Fibroblast of lung (primary cell): ENCODE measurements at regions not wholly inside any gene's neighbourhood (a gene's known extent, or its start where the extent isn't known, plus 50 kb on each side); places are given as distances from the start of the nearest gene placed in this dataset.

Experiments used
- DNase-seq, 2 donors: peaks; one replicate each; pipeline versions ENCODE4 v3.0.0 to v3.0.0-alpha.2; 2010; ENCODE audit warnings: low read depth in 2 of 2
- H2AFZ ChIP-seq: 2 replicates; pipeline ENCODE4 v1.5.1; 2012; ENCODE audit warnings: low read length, control low read depth, inconsistent platforms
- H3K27ac ChIP-seq: 2 replicates; pipeline ENCODE4 v1.5.1; 2011; ENCODE audit warnings: low read length, control low read depth; ENCODE audit not compliant: insufficient read depth
- H3K27me3 ChIP-seq: 2 replicates; pipeline ENCODE4 v1.5.1; 2011; ENCODE audit warnings: mild to moderate bottlenecking, low read length; ENCODE audit not compliant: control insufficient read depth, insufficient read depth
- H3K36me3 ChIP-seq: 2 replicates; pipeline ENCODE4 v1.5.1; 2011; ENCODE audit warnings: low read length; ENCODE audit not compliant: control insufficient read depth, insufficient read depth
- H3K4me1 ChIP-seq: 2 replicates; pipeline ENCODE4 v1.5.1; 2011; ENCODE audit warnings: low read length; ENCODE audit not compliant: control insufficient read depth, insufficient read depth; ENCODE audit errors: extremely low read depth
- H3K4me2 ChIP-seq: 2 replicates; pipeline ENCODE4 v1.5.1; 2011; ENCODE audit warnings: low read length, control low read depth; ENCODE audit not compliant: insufficient read depth; ENCODE audit errors: extremely low read depth
- H3K4me3 ChIP-seq, 4 experiments: fragments of 200-600 bp in 1 of 4; sonication (generic) in 1 of 4; replicated peaks in 1 of 4; 2 replicates each; pipeline ENCODE4 v1.5.1; 2011 to 2016; ENCODE audit warnings: low read length in 4 of 4, low read depth in 3 of 4, mild to moderate bottlenecking in 3 of 4, control low read depth in 2 of 4, inconsistent platforms in 1 of 4, mixed read lengths in 1 of 4; ENCODE audit not compliant: insufficient read depth in 1 of 4; ENCODE audit errors: control extremely low read depth in 1 of 4
- H3K79me2 ChIP-seq: 2 replicates; pipeline ENCODE4 v1.5.1; 2012; ENCODE audit warnings: mild to moderate bottlenecking, low read length, inconsistent platforms; ENCODE audit not compliant: control insufficient read depth, insufficient read depth
- H3K9ac ChIP-seq: 2 replicates; pipeline ENCODE4 v1.5.1; 2011; ENCODE audit warnings: mild to moderate bottlenecking, low read length, control low read depth; ENCODE audit not compliant: insufficient read depth
- H3K9me3 ChIP-seq: 2 replicates; pipeline ENCODE4 v1.5.1; 2012; ENCODE audit warnings: low read depth, low read length; ENCODE audit not compliant: control insufficient read depth, insufficient read depth
- H4K20me1 ChIP-seq: 2 replicates; pipeline ENCODE4 v1.5.1; 2011; ENCODE audit warnings: low read length; ENCODE audit not compliant: control insufficient read depth, insufficient read depth; ENCODE audit errors: extremely low read depth
- EZH2 ChIP-seq: IDR thresholded peaks from 2 replicates; pipeline ENCODE4 v1.5.1; 2012; ENCODE audit warnings: low read length, control low read depth, mild to moderate bottlenecking; ENCODE audit errors: missing control alignments
- TF ChIP-seq, protein P1 (sequence below), 2 donors: IDR thresholded peaks in 1 of 2; conservative IDR thresholded peaks in 1 of 2; 1 replicate in 1 of 2; 2 replicates in 1 of 2; pipeline ENCODE4 v1.5.1; 2011 to 2012; ENCODE audit warnings: low read length in 2 of 2, control low read depth in 1 of 2, inconsistent platforms in 1 of 2, low read depth in 1 of 2, mild to moderate bottlenecking in 1 of 2

DNA sequence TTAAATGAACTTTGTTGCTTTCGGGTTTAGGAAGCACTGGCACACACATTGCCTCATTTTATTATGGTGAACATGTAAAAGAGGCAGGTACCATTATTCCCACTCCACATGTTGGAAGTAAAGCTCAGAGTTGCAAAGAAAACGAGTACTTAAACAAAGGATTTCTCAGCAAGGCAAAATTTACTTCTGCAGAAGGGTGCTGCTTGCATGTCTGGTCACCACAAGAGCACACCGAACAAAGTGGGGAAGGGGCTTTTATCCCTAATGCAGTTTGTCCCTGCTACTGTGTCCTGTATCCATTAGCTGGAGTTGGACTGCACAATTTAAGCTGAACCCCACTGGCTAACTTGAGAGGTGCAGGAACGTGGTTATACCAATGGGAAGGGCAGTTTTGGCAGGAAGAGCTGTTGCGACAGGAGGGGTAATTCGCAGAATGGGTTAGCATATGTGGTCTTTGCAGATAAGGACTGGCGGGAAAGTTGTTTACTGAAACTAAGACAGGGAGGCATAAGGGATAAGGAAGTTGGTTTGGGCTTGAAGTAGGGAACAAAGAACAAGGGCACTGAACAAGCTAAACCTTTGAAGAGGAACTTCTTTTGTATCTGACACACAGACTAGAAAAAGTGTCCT, 545.5 kb downstream of the UQCRFS1 start:
- Histone ChIP-seq H3K27ac (no peak overlapping the region), H3K36me3 (no peaks in the 10 kb centered on the region)

DNA sequence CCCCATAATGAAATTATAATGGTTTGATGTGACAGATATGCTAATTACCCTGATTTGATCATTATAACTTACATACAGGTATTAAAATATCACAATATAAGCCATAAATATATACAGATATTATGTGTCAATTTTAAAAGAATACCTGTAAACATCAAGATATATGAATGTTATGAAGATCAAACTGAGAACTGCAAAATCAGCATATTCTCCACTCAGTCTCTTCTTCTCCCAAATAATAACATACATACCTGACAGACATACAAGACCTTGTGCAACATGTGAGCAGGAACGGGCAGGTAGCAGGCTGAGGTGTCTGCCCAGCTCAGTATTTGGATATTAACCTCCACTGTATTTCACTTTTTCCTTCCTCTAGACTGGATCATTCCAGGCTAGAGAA, 547.2 kb downstream of the UQCRFS1 start:
- no peak overlapping the region for H3K4me2 ChIP-seq
- no peaks in the 10 kb centered on the region for H3K79me2 ChIP-seq
- H4K20me1 ChIP-seq, result no peaks in the 10 kb centered on the region
- no peaks in the 10 kb centered on the region for H3K36me3 ChIP-seq
- H3K27ac ChIP-seq, result no peak overlapping the region
- no peak overlapping the region for H3K9ac ChIP-seq
- no peak overlapping the region for H2AFZ ChIP-seq
- no peaks in the 10 kb centered on the region for H3K9me3 ChIP-seq
- no peak for DNase-seq
- no peak overlapping the region for H3K4me3 ChIP-seq
- H3K27me3 ChIP-seq, result no peaks in the 10 kb centered on the region
- no peaks in the 10 kb centered on the region for H3K4me1 ChIP-seq
- TF ChIP-seq, protein P1, sequence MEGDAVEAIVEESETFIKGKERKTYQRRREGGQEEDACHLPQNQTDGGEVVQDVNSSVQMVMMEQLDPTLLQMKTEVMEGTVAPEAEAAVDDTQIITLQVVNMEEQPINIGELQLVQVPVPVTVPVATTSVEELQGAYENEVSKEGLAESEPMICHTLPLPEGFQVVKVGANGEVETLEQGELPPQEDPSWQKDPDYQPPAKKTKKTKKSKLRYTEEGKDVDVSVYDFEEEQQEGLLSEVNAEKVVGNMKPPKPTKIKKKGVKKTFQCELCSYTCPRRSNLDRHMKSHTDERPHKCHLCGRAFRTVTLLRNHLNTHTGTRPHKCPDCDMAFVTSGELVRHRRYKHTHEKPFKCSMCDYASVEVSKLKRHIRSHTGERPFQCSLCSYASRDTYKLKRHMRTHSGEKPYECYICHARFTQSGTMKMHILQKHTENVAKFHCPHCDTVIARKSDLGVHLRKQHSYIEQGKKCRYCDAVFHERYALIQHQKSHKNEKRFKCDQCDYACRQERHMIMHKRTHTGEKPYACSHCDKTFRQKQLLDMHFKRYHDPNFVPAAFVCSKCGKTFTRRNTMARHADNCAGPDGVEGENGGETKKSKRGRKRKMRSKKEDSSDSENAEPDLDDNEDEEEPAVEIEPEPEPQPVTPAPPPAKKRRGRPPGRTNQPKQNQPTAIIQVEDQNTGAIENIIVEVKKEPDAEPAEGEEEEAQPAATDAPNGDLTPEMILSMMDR (conservative IDR thresholded peaks at IDR 0.05 in 1 of 2, IDR thresholded peaks at IDR 0.05 in 1 of 2; ENCODE audit: low read depth in 1 of 2, low read length in 2 of 2), result no peak
- no peak for TF ChIP-seq EZH2

More for the DNA sequence above, 545.5 kb downstream of the UQCRFS1 start:
- no peaks in the 10 kb centered on the region for H3K79me2 ChIP-seq
- TF ChIP-seq, protein P1 (conservative IDR thresholded peaks at IDR 0.05 in 1 of 2, IDR thresholded peaks at IDR 0.05 in 1 of 2; ENCODE audit: low read depth in 1 of 2, low read length in 2 of 2), result no peak
- no peak for TF ChIP-seq EZH2
- no peaks in the 10 kb centered on the region for H3K27me3 ChIP-seq
- no peaks in the 10 kb centered on the region for H4K20me1 ChIP-seq
- H3K9ac ChIP-seq, result no peak overlapping the region
- DNase-seq, result peak in 1 of 2 donors; percentile 0
- H3K4me2 ChIP-seq, result no peak overlapping the region
- H3K4me3 ChIP-seq, result no peak overlapping the region
- no peaks in the 10 kb centered on the region for H3K9me3 ChIP-seq
- no peak overlapping the region for H2AFZ ChIP-seq
- H3K4me1 ChIP-seq, result no peaks in the 10 kb centered on the region

DNA sequence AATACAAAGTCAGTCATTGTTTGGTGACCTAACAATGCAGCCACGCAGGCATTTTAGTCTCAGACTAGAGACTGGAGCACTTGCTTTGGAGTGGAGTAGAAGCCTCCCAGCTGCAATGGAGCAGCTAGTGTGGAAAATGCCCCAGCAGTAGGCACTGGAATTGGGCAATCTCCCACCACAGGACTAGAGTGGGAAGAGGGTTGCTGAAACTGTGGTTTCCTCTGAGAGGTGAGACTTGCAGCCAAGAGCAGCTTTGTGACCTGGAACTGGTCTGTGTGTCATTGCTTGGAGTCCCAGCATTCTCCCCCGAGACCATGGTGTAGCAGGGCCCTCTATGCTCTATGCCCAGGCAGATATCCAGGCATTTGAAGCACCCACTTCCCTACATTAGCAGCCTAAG, 556.3 kb downstream of the UQCRFS1 start:
- Histone ChIP-seq H3K4me1 (no peaks in the 10 kb centered on the region), H3K27me3 (no peaks in the 10 kb centered on the region), H3K9ac (no peak overlapping the region), H3K4me3 (no peak overlapping the region), H2AFZ (no peak overlapping the region), H3K27ac (no peak overlapping the region), H4K20me1 (no peaks in the 10 kb centered on the region), H3K79me2 (no peaks in the 10 kb centered on the region), H3K9me3 (no peaks in the 10 kb centered on the region), H3K36me3 (no peaks in the 10 kb centered on the region), H3K4me2 (no peak overlapping the region)
- no peak for DNase-seq
- TF ChIP-seq, protein P1 (conservative IDR thresholded peaks at IDR 0.05 in 1 of 2, IDR thresholded peaks at IDR 0.05 in 1 of 2; ENCODE audit: low read depth in 1 of 2, low read length in 2 of 2), result no peak
- no peak for TF ChIP-seq EZH2
